Calu3 (cell line): ENCODE measurements at regions not wholly inside any gene's neighbourhood (a gene's known extent, or its start where the extent isn't known, plus 50 kb on each side); places are given as distances from the start of the nearest gene placed in this dataset.

Source experiments
- BruUV-seq: library from RNA; stranded (reverse); fragments of 400-500 nt; replicated peaks from 2 replicates; lab custom pipeline; 2021; lab: Mats Ljungman, UMichigan
- CTCF ChIA-PET: fragments of 300-600 bp; sonication (Branson Sonifier 250); formaldehyde crosslinking; loops from one replicate; lab custom pipeline; 2022; ENCODE audit warnings: antibody characterized with exemption; lab: Charles Lee
- DNase-seq: peaks from one replicate; pipeline ENCODE4 v3.0.0; 2022
- H3K27ac Mint-ChIP-seq: one replicate; pipeline ENCODE4 v1.8.0; 2022; ENCODE audit warnings: mixed read lengths; ENCODE audit not compliant: unreplicated experiment
- H3K27me3 Mint-ChIP-seq: one replicate; pipeline ENCODE4 v1.8.0; 2022; ENCODE audit warnings: mixed read lengths; ENCODE audit not compliant: unreplicated experiment
- H3K36me3 Mint-ChIP-seq: one replicate; pipeline ENCODE4 v1.8.0; 2022; ENCODE audit warnings: mild to moderate bottlenecking, moderate library complexity, mixed read lengths; ENCODE audit not compliant: insufficient read depth, unreplicated experiment
- H3K4me1 Mint-ChIP-seq: one replicate; pipeline ENCODE4 v1.8.0; 2022; ENCODE audit warnings: mild to moderate bottlenecking, low read depth, mixed read lengths; ENCODE audit not compliant: unreplicated experiment
- H3K4me3 Mint-ChIP-seq: one replicate; pipeline ENCODE4 v1.8.0; 2022; ENCODE audit warnings: mild to moderate bottlenecking, low read depth, moderate library complexity, mixed read lengths; ENCODE audit not compliant: unreplicated experiment
- H3K9me3 Mint-ChIP-seq: one replicate; pipeline ENCODE4 v1.8.0; 2022; ENCODE audit warnings: low read depth, mixed read lengths; ENCODE audit not compliant: unreplicated experiment
- intact Hi-C: fragments of 100-400 bp; cut with micrococcal nuclease; formaldehyde crosslinking; loops from one replicate; pipeline ENCODE4 v1.10.0; 2022; ENCODE audit not compliant: unreplicated experiment
- TF ChIP-seq, protein P1 (sequence below): fragments of 200-600 bp; IDR thresholded peaks from one replicate; pipeline ENCODE4 v1.8.0; 2022; ENCODE audit warnings: antibody characterized with exemption; ENCODE audit not compliant: unreplicated experiment

DNA sequence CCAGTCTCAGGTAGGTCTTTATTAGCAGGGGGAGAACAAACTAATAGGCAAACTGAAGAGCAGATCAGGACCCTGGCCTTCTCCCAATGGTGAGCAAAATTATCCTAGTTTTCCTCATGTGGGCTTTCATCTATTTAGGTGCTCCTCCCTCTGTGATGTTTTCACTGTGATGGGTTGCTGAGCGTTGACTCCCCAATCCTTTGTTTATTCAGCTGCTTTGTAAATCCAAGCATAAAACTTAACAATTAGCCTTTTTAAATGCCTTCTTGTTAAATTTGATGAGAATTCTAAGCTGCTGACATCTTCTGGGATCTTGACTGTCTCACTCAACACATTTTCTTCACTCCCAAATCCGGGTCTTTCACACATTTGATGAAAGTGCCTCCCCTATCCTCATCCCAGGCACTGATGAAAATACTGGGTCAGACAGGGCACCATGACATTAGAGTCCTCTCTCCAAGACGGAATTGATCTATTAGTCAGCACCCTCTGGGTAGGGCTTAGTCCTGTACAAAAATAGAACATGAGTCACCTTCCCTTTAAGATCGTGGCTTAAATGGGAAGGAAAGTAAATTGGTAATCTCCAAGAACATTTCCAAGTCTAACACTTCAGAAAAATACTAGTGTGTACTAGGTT, 199.3 kb upstream of the ISX start:
- CTCF ChIA-PET = interaction anchor here (0.6 kb wide), 1 partner anchor 1433 kb away, joined by 3 read pairs; no protein-coding TSS in a partner anchor
- Mint-ChIP-seq H3K4me1 (no peaks in the 10 kb centered on the region), H3K27me3 (no peaks in the 10 kb centered on the region), H3K27ac (no peak overlapping the region), H3K36me3 (no peaks in the 10 kb centered on the region), H3K4me3 (no peak overlapping the region), H3K9me3 (peaks cover 17% of the 10 kb centered on the region)
- no TSS peak for BruUV-seq
- no peak for DNase-seq
- TF ChIP-seq, protein P1, sequence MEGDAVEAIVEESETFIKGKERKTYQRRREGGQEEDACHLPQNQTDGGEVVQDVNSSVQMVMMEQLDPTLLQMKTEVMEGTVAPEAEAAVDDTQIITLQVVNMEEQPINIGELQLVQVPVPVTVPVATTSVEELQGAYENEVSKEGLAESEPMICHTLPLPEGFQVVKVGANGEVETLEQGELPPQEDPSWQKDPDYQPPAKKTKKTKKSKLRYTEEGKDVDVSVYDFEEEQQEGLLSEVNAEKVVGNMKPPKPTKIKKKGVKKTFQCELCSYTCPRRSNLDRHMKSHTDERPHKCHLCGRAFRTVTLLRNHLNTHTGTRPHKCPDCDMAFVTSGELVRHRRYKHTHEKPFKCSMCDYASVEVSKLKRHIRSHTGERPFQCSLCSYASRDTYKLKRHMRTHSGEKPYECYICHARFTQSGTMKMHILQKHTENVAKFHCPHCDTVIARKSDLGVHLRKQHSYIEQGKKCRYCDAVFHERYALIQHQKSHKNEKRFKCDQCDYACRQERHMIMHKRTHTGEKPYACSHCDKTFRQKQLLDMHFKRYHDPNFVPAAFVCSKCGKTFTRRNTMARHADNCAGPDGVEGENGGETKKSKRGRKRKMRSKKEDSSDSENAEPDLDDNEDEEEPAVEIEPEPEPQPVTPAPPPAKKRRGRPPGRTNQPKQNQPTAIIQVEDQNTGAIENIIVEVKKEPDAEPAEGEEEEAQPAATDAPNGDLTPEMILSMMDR = no peak
- intact Hi-C loops = no loop called here

DNA sequence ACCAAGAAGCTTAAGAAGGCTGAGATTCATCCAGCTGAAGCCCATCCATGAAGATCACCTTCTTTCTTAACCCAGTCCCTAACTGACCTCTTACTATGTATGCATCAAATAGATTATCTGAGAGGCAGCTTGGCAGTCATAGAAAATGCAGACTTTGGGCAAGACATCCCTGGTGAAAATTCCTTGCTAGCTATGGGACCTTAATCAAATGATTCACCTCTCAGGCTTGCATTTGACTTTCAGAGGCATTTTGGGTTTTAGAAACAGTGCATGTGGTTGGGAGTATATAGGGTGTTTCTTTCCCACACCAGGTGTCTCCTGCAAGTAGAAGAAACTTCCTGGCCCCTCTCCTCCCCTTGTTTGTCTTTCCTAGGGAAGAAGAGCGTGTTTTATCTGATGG, 188.5 kb upstream of the ISX start:
- Mint-ChIP-seq H3K4me3 (no peak overlapping the region), H3K27ac (no peak overlapping the region), H3K27me3 (no peaks in the 10 kb centered on the region), H3K4me1 (no peaks in the 10 kb centered on the region), H3K36me3 (no peaks in the 10 kb centered on the region), H3K9me3 (peaks cover 9% of the 10 kb centered on the region)
- DNase-seq = no peak
- TF ChIP-seq, protein P1 = no peak
- intact Hi-C loops = no loop called here
- CTCF ChIA-PET = no interaction called here
- BruUV-seq = no TSS peak

DNA sequence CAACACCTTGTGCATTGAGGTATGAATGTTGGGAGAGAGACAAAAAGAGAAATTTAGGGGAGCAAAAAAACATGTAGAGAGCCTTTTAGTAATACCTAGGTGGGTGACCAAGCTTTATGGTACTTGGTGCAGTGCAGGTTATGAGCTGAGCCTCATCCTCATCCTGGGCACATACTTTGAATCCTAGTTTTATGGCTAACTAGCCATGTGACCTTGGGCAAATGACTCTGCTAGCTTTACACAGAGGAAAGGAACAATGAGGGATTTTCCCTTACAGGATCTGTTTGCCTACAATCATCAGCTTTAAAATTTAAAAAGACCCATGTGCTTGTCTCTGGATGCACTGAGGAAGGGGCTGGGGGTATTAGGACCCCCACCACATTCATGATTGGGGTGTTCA, 187.8 kb upstream of the ISX start:
- H3K27me3 Mint-ChIP-seq = no peaks in the 10 kb centered on the region
- TF ChIP-seq, protein P1 = no peak
- peaks cover 9% of the 10 kb centered on the region for H3K9me3 Mint-ChIP-seq
- no TSS peak for BruUV-seq
- no peak overlapping the region for H3K27ac Mint-ChIP-seq
- CTCF ChIA-PET = no interaction called here
- H3K4me3 Mint-ChIP-seq = no peak overlapping the region
- intact Hi-C loops = no loop called here
- H3K36me3 Mint-ChIP-seq = no peaks in the 10 kb centered on the region
- H3K4me1 Mint-ChIP-seq = no peaks in the 10 kb centered on the region
- no peak for DNase-seq

DNA sequence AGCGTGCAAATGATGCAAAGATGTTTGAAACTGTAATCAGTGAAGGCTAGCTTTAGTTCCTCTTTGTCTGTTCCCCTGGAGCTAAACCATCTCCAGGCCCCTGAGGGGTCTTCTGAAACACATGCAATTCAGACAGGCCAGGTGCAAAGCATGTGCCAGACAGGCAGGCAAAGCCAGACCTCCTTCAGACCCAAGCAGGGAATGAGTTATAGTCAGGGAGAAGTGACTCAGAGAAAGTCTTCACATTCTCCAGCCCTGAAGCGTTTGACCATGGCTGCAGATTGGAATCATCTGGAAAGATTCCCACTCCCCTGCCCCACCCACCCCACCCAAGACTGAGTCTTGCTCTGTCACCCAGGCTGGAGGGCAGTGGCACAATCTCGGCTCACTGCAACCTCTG, 187.0 kb upstream of the ISX start:
- no peaks in the 10 kb centered on the region for H3K4me1 Mint-ChIP-seq
- H3K4me3 Mint-ChIP-seq = no peak overlapping the region
- peaks cover 15% of the 10 kb centered on the region for H3K9me3 Mint-ChIP-seq
- CTCF ChIA-PET = no interaction called here
- H3K36me3 Mint-ChIP-seq = no peaks in the 10 kb centered on the region
- BruUV-seq = no TSS peak
- TF ChIP-seq, protein P1 = no peak
- H3K27me3 Mint-ChIP-seq = no peaks in the 10 kb centered on the region
- DNase-seq = no peak
- intact Hi-C loops = no loop called here
- no peak overlapping the region for H3K27ac Mint-ChIP-seq
